Sigmoid colon (tissue), 4 donors: ENCODE measurements at regions not wholly inside any gene's neighbourhood (a gene's known extent, or its start where the extent isn't known, plus 50 kb on each side); places are given as distances from the start of the nearest gene placed in this dataset.

Experiments used
- EP300 ChIP-seq, 4 donors: sonication (generic); formaldehyde crosslinking; IDR thresholded peaks; one replicate each; pipeline ENCODE4 v1.6.1; 2017; ENCODE audit warnings: antibody characterized with exemption in 4 of 4
- POLR2A ChIP-seq, 2 donors: fragments of 450-650 bp; IDR thresholded peaks; one replicate each; pipeline ENCODE4 v1.6.1; 2016; ENCODE audit warnings: antibody characterized with exemption in 2 of 2, mild to moderate bottlenecking in 2 of 2, moderate library complexity in 2 of 2
- TF ChIP-seq, protein P1 (sequence below), 4 experiments: fragments of 450-650 bp in 3 of 4; fragments of 200-600 bp in 1 of 4; IDR thresholded peaks; one replicate each; pipeline ENCODE4 v1.5.1; 2016 to 2019; ENCODE audit warnings: antibody characterized with exemption in 4 of 4, mild to moderate bottlenecking in 3 of 4, moderate library complexity in 2 of 4

DNA sequence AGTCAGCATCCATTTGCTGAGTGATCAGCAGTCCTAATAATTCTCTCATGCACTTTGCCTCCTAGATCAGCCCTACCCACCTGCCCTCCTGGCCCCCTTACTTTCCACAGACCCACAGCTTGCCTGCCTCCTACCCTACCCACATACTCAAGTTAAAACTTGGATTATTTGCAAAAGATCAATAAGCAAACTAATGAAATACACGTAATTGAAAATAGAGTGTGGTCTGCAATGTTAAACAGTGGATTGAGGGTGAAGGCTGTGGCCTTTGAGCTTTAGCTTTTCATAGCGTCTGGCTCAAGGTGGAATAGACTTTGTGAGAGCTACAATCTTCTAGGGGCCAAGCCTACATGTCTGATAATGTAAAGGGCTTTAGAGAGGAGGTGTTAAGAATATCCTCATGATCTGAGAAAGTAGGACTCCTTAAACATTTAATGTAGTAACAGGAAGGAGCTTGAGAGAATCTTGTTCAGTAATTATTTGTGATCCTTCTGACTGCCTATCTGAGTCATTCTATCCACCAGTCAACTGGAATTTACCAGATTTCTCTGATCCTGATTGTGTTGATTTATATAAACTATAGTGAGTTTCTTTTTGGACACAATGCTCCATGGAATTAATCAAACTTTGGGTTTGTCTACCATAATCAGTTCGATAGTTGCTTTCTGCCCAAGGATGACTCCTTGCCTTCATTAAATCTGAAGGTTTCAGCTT, 310.0 kb downstream of the HRH4 start:
- TF ChIP-seq, protein P1, sequence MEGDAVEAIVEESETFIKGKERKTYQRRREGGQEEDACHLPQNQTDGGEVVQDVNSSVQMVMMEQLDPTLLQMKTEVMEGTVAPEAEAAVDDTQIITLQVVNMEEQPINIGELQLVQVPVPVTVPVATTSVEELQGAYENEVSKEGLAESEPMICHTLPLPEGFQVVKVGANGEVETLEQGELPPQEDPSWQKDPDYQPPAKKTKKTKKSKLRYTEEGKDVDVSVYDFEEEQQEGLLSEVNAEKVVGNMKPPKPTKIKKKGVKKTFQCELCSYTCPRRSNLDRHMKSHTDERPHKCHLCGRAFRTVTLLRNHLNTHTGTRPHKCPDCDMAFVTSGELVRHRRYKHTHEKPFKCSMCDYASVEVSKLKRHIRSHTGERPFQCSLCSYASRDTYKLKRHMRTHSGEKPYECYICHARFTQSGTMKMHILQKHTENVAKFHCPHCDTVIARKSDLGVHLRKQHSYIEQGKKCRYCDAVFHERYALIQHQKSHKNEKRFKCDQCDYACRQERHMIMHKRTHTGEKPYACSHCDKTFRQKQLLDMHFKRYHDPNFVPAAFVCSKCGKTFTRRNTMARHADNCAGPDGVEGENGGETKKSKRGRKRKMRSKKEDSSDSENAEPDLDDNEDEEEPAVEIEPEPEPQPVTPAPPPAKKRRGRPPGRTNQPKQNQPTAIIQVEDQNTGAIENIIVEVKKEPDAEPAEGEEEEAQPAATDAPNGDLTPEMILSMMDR (IDR thresholded peaks at IDR 0.05) = no peak
- no peak for TF ChIP-seq EP300 (IDR thresholded peaks at IDR 0.05)
- no peak for TF ChIP-seq POLR2A (IDR thresholded peaks at IDR 0.05)
